ENCODE measurements at regions not wholly inside any gene's neighbourhood (a gene's known extent, or its start where the extent isn't known, plus 50 kb on each side); places are given as distances from the start of the nearest gene placed in this dataset.

GRCh38 chr4:187467224-187467623 is 528.3 kb upstream of the ZFP42 start:
- Histone ChIP-seq H3K27me3 (ENCODE audit: insufficient read depth, poor library complexity, severe bottlenecking) (no peaks in the 10 kb centered on the region), H3K4me3 (replicated peaks; ENCODE audit: insufficient read depth, low read length) (no peak overlapping the region), H3K27ac (replicated peaks) (no peak overlapping the region)
- DNase-seq (ENCODE audit: low read depth in 1 of 2, low spot score in 1 of 2): no peak
- no peak for TF ChIP-seq POLR2AphosphoS5 (IDR thresholded peaks at IDR 0.05; ENCODE audit: low read depth)
- TF ChIP-seq SPI1 (IDR thresholded peaks at IDR 0.05; ENCODE audit: borderline replicate concordance, low read depth): no peak
- TF ChIP-seq REST (IDR thresholded peaks at IDR 0.05; ENCODE audit: insufficient replicate concordance, low read depth): no peak

GRCh38 chr4:187469627-187470026 is 525.9 kb upstream of the ZFP42 start:
- H3K27me3 ChIP-seq (ENCODE audit: insufficient read depth, poor library complexity, severe bottlenecking): no peaks in the 10 kb centered on the region
- TF ChIP-seq SPI1 (IDR thresholded peaks at IDR 0.05; ENCODE audit: borderline replicate concordance, low read depth): no peak
- TF ChIP-seq POLR2AphosphoS5 (IDR thresholded peaks at IDR 0.05; ENCODE audit: low read depth): no peak
- no peak for TF ChIP-seq GABPA (IDR thresholded peaks at IDR 0.05; ENCODE audit: low read depth)
- TF ChIP-seq CTCF (IDR thresholded peaks at IDR 0.05; ENCODE audit: insufficient read depth, low read length): no peak
- no peak for TF ChIP-seq REST (IDR thresholded peaks at IDR 0.05; ENCODE audit: insufficient replicate concordance, low read depth)
- H3K27ac ChIP-seq (replicated peaks): no peak overlapping the region
- H3K4me3 ChIP-seq (replicated peaks; ENCODE audit: insufficient read depth, low read length): no peak overlapping the region
- no peak for DNase-seq (ENCODE audit: low read depth in 1 of 2, low spot score in 1 of 2)

- Histone ChIP-seq H3K27me3 (ENCODE audit: insufficient read depth, poor library complexity, severe bottlenecking) (no peaks in the 10 kb centered on the region), H3K4me3 (replicated peaks; ENCODE audit: insufficient read depth, low read length) (no peak overlapping the region), H3K27ac (replicated peaks) (no peak overlapping the region)
- TF ChIP-seq CTCF (IDR thresholded peaks at IDR 0.05; ENCODE audit: insufficient read depth, low read length) (no peak), POLR2AphosphoS5 (IDR thresholded peaks at IDR 0.05; ENCODE audit: low read depth) (no peak), SPI1 (IDR thresholded peaks at IDR 0.05; ENCODE audit: borderline replicate concordance, low read depth) (no peak), REST (IDR thresholded peaks at IDR 0.05; ENCODE audit: insufficient replicate concordance, low read depth) (no peak), GABPA (IDR thresholded peaks at IDR 0.05; ENCODE audit: low read depth) (no peak)
- DNase-seq (ENCODE audit: low read depth in 1 of 2, low spot score in 1 of 2): no peak
Observed at GRCh38 chr4:187470061-187470460, 525.5 kb upstream of the ZFP42 start.

- Histone ChIP-seq H3K27me3 (ENCODE audit: insufficient read depth, poor library complexity, severe bottlenecking) (no peaks in the 10 kb centered on the region), H3K27ac (replicated peaks) (no peak overlapping the region), H3K4me3 (replicated peaks; ENCODE audit: insufficient read depth, low read length) (no peak overlapping the region)
- DNase-seq (ENCODE audit: low read depth in 1 of 2, low spot score in 1 of 2): no peak
- TF ChIP-seq CTCF (IDR thresholded peaks at IDR 0.05; ENCODE audit: insufficient read depth, low read length) (no peak), POLR2AphosphoS5 (IDR thresholded peaks at IDR 0.05; ENCODE audit: low read depth) (no peak), GABPA (IDR thresholded peaks at IDR 0.05; ENCODE audit: low read depth) (no peak), SPI1 (IDR thresholded peaks at IDR 0.05; ENCODE audit: borderline replicate concordance, low read depth) (no peak), REST (IDR thresholded peaks at IDR 0.05; ENCODE audit: insufficient replicate concordance, low read depth) (no peak)
Observed at GRCh38 chr4:187474238-187474637, 521.3 kb upstream of the ZFP42 start.
